GM23248 (cell line): ENCODE measurements at regions not wholly inside any gene's neighbourhood (a gene's known extent, or its start where the extent isn't known, plus 50 kb on each side); places are given as distances from the start of the nearest gene placed in this dataset.

Source experiments
- DNase-seq: peaks from one replicate; pipeline ENCODE4 v3.0.0-alpha.2; 2015
- H2AFZ ChIP-seq: fragments of 200-600 bp; sonication (generic); 2 replicates; pipeline ENCODE4 v1.6.1; 2016; ENCODE audit warnings: antibody characterized with exemption
- H3F3A ChIP-seq: fragments of 200-600 bp; sonication (generic); 2 replicates; pipeline ENCODE4 v1.6.1; 2016; ENCODE audit warnings: mild to moderate bottlenecking, antibody characterized with exemption, mixed run types; ENCODE audit not compliant: insufficient read depth
- H3K27ac ChIP-seq: fragments of 200-600 bp; sonication (generic); 2 replicates; pipeline ENCODE4 v1.5.1; 2016; ENCODE audit warnings: mild to moderate bottlenecking
- H3K27me3 ChIP-seq: fragments of 200-600 bp; sonication (generic); replicated peaks from 2 replicates; pipeline ENCODE4 v1.6.1; 2016; ENCODE audit warnings: mild to moderate bottlenecking; ENCODE audit not compliant: insufficient read depth
- H3K36me3 ChIP-seq: fragments of 200-600 bp; sonication (generic); 2 replicates; pipeline ENCODE4 v1.6.1; 2016; ENCODE audit warnings: low read depth, mild to moderate bottlenecking
- H3K4me1 ChIP-seq: fragments of 200-600 bp; sonication (generic); 2 replicates; pipeline ENCODE4 v1.6.1; 2016; ENCODE audit warnings: mild to moderate bottlenecking; ENCODE audit not compliant: insufficient read depth
- H3K4me2 ChIP-seq: fragments of 200-600 bp; sonication (generic); one replicate; pipeline ENCODE4 v1.6.1; 2016; ENCODE audit warnings: mild to moderate bottlenecking; ENCODE audit not compliant: unreplicated experiment
- H3K4me3 ChIP-seq: fragments of 200-600 bp; sonication (generic); 2 replicates; pipeline ENCODE4 v1.5.1; 2016; ENCODE audit warnings: mild to moderate bottlenecking
- H3K79me2 ChIP-seq: fragments of 200-600 bp; sonication (generic); 2 replicates; pipeline ENCODE4 v1.6.1; 2016; ENCODE audit warnings: mild to moderate bottlenecking; ENCODE audit not compliant: insufficient read depth
- H3K9ac ChIP-seq: fragments of 200-600 bp; sonication (generic); 2 replicates; pipeline ENCODE4 v1.6.1; 2016; ENCODE audit warnings: mild to moderate bottlenecking
- H3K9me2 ChIP-seq: fragments of 200-600 bp; sonication (generic); 2 replicates; pipeline ENCODE4 v1.6.1; 2016; ENCODE audit warnings: mixed run types, mild to moderate bottlenecking, moderate library complexity; ENCODE audit not compliant: insufficient read depth
- H3K9me3 ChIP-seq: fragments of 200-600 bp; sonication (generic); one replicate; pipeline ENCODE4 v1.6.1; 2017; ENCODE audit warnings: low read depth
- H4K20me1 ChIP-seq: fragments of 200-600 bp; sonication (generic); 2 replicates; pipeline ENCODE4 v1.6.0; 2016; ENCODE audit not compliant: insufficient read depth
- EZH2 ChIP-seq: fragments of 200-600 bp; sonication (generic); IDR thresholded peaks from 2 replicates; pipeline ENCODE4 v1.6.1; 2018; ENCODE audit warnings: antibody characterized with exemption, mild to moderate bottlenecking; ENCODE audit not compliant: insufficient read depth, poor library complexity, severe bottlenecking
- EZH2phosphoT487 ChIP-seq: fragments of 200-600 bp; sonication (generic); IDR thresholded peaks from 2 replicates; pipeline ENCODE4 v1.6.1; 2018; ENCODE audit warnings: antibody characterized with exemption, moderate library complexity, mild to moderate bottlenecking, low read depth; ENCODE audit not compliant: insufficient read depth
- WGBS, 2 experiments: methylation state at CpG; one replicate each; pipeline ENCODE4 v1.1.6; 2015 to 2017; ENCODE audit warnings: low lambda C conversion rate in 2 of 2, low coverage in 1 of 2; ENCODE audit errors: missing lambda C conversion rate in 2 of 2; 5-methylcytosine and 5-hydroxymethylcytosine counted together
- in situ Hi-C: fragments of 300-500 bp; cut with MboI; formaldehyde crosslinking; loops from 2 replicates; pipeline ENCODE4 v1.15.0; 2020

GRCh38 chr17:65447823-65448222, 113.6 kb downstream of the AXIN2 start:
- H3K27me3 ChIP-seq: peaks cover 47% of the 10 kb centered on the region
- in situ Hi-C loops: no loop called here
- DNase-seq: no peak
- H3F3A ChIP-seq: no peaks in the 10 kb centered on the region
- 0% methylated on average over 2 of the region's 2 CpGs for WGBS, 2 experiments
- H2AFZ ChIP-seq: no peak overlapping the region
- H3K27ac ChIP-seq: no peak overlapping the region
- no peaks in the 10 kb centered on the region for H3K36me3 ChIP-seq
- H3K9me3 ChIP-seq: no peaks in the 10 kb centered on the region
- no peak overlapping the region for H3K9ac ChIP-seq
- no peak overlapping the region for H3K4me3 ChIP-seq
- no peak for TF ChIP-seq EZH2phosphoT487
- TF ChIP-seq EZH2: no peak
- no peaks in the 10 kb centered on the region for H3K9me2 ChIP-seq
- H4K20me1 ChIP-seq: no peaks in the 10 kb centered on the region
- H3K4me1 ChIP-seq: no peaks in the 10 kb centered on the region
- H3K79me2 ChIP-seq: no peaks in the 10 kb centered on the region
- no peak overlapping the region for H3K4me2 ChIP-seq

- WGBS, 2 experiments: 16 to 20% methylated on average over 6 of the region's 6 CpGs
- no peaks in the 10 kb centered on the region for H3K9me3 ChIP-seq
- H3K4me1 ChIP-seq: no peaks in the 10 kb centered on the region
- H3K4me2 ChIP-seq: no peak overlapping the region
- in situ Hi-C loops: no loop called here
- no peaks in the 10 kb centered on the region for H3K9me2 ChIP-seq
- no peak overlapping the region for H3K27ac ChIP-seq
- H4K20me1 ChIP-seq: no peaks in the 10 kb centered on the region
- no peak overlapping the region for H3K9ac ChIP-seq
- TF ChIP-seq EZH2: no peak
- no peak for TF ChIP-seq EZH2phosphoT487
- DNase-seq: no peak
- no peak overlapping the region for H2AFZ ChIP-seq
- no peak overlapping the region for H3K4me3 ChIP-seq
- H3K36me3 ChIP-seq: no peaks in the 10 kb centered on the region
- peaks cover 54% of the 10 kb centered on the region for H3K27me3 ChIP-seq
- H3K79me2 ChIP-seq: no peaks in the 10 kb centered on the region
- no peaks in the 10 kb centered on the region for H3F3A ChIP-seq
Observed at GRCh38 chr17:65446838-65447526, 114.5 kb downstream of the AXIN2 start.

GRCh38 chr17:65446043-65446442, 115.4 kb downstream of the AXIN2 start:
- in situ Hi-C loops: no loop called here
- peaks cover 54% of the 10 kb centered on the region for H3K27me3 ChIP-seq
- no peaks in the 10 kb centered on the region for H4K20me1 ChIP-seq
- no peak overlapping the region for H3K4me2 ChIP-seq
- no peak overlapping the region for H3K9ac ChIP-seq
- no peaks in the 10 kb centered on the region for H3K9me2 ChIP-seq
- H3K27ac ChIP-seq: no peak overlapping the region
- no peaks in the 10 kb centered on the region for H3F3A ChIP-seq
- no peak for DNase-seq
- H3K36me3 ChIP-seq: no peaks in the 10 kb centered on the region
- WGBS, 2 experiments: 28 to 40% methylated on average over 3 of the region's 3 CpGs
- H3K79me2 ChIP-seq: no peaks in the 10 kb centered on the region
- H3K4me3 ChIP-seq: no peak overlapping the region
- H3K4me1 ChIP-seq: no peaks in the 10 kb centered on the region
- H2AFZ ChIP-seq: no peak overlapping the region
- TF ChIP-seq EZH2 (no peak), EZH2phosphoT487 (no peak)
- H3K9me3 ChIP-seq: no peaks in the 10 kb centered on the region

- 75 to 76% methylated on average over 5 of the region's 5 CpGs for WGBS, 2 experiments
- H3K79me2 ChIP-seq: no peaks in the 10 kb centered on the region
- no peak overlapping the region for H3K4me3 ChIP-seq
- H3K9ac ChIP-seq: no peak overlapping the region
- H3K4me1 ChIP-seq: no peaks in the 10 kb centered on the region
- TF ChIP-seq EZH2 (no peak), EZH2phosphoT487 (no peak)
- H3K36me3 ChIP-seq: no peaks in the 10 kb centered on the region
- H3K27me3 ChIP-seq: peaks cover 45% of the 10 kb centered on the region
- in situ Hi-C loops: no loop called here
- no peak overlapping the region for H3K4me2 ChIP-seq
- H3K27ac ChIP-seq: no peak overlapping the region
- no peaks in the 10 kb centered on the region for H4K20me1 ChIP-seq
- H3K9me3 ChIP-seq: no peaks in the 10 kb centered on the region
- no peaks in the 10 kb centered on the region for H3F3A ChIP-seq
- no peak for DNase-seq
- no peaks in the 10 kb centered on the region for H3K9me2 ChIP-seq
- no peak overlapping the region for H2AFZ ChIP-seq
Observed at GRCh38 chr17:65444049-65444448, 117.4 kb downstream of the AXIN2 start.
